Sciatic nerve (tissue), 2 donors: ENCODE measurements at regions not wholly inside any gene's neighbourhood (a gene's known extent, or its start where the extent isn't known, plus 50 kb on each side); places are given as distances from the start of the nearest gene placed in this dataset.
"Not testable (repeated sequence)": the region's sequence is repeated elsewhere in the genome, so short reads cannot be mapped to it uniquely, and the experiment has no call there.

Experiments used
- ATAC-seq: fragments of 200-7000 bp; cut with Tn5 transposase; one replicate; pipeline ENCODE4 v1.9.1; 2020; ENCODE audit warnings: mild to moderate bottlenecking, moderate library complexity
- DNase-seq: peaks from one replicate; pipeline ENCODE4 v3.0.0-alpha.2; 2020; ENCODE audit warnings: low spot score
- intact Hi-C: fragments of 100-400 bp; cut with DNase I; formaldehyde crosslinking; loops from one replicate; pipeline ENCODE4 v1.14.2; 2022
- donor health status: DM: no; HTN: no; CAD: no.
- donor health status: DM: no; HTN: no; CAD: no.

- not testable (repeated sequence) for ATAC-seq, DNase-seq
Observed at GRCh38 chr9:39624048-39624447, 268.6 kb downstream of the SPATA31A1 start.

GRCh38 chr9:39632071-39632470 is 276.6 kb downstream of the SPATA31A1 start:
- ATAC-seq, intact Hi-C loops, DNase-seq: not testable (repeated sequence)

More at GRCh38 chr9:39624048-39624447, 268.6 kb downstream of the SPATA31A1 start:
- intact Hi-C loops = not testable (repeated sequence)

- intact Hi-C loops, ATAC-seq, DNase-seq: not testable (repeated sequence)
Observed at GRCh38 chr9:39649029-39649428, 293.6 kb downstream of the SPATA31A1 start.

- intact Hi-C loops, DNase-seq: not testable (repeated sequence)
Observed at GRCh38 chr9:39656960-39657603, 301.6 kb downstream of the SPATA31A1 start.

GRCh38 chr9:39663020-39663419 is 307.6 kb downstream of the SPATA31A1 start:
- intact Hi-C loops, ATAC-seq, DNase-seq: not testable (repeated sequence)

More at GRCh38 chr9:39656960-39657603, 301.6 kb downstream of the SPATA31A1 start:
- not testable (repeated sequence) for ATAC-seq

- intact Hi-C loops, DNase-seq: not testable (repeated sequence)
Observed at GRCh38 chr9:39663713-39664112, 308.2 kb downstream of the SPATA31A1 start.

GRCh38 chr9:39665020-39665419 is 309.6 kb downstream of the SPATA31A1 start:
- intact Hi-C loops, ATAC-seq: not testable (repeated sequence)
- peak; percentile 2 for DNase-seq

More at GRCh38 chr9:39663713-39664112, 308.2 kb downstream of the SPATA31A1 start:
- ATAC-seq = not testable (repeated sequence)

DNA sequence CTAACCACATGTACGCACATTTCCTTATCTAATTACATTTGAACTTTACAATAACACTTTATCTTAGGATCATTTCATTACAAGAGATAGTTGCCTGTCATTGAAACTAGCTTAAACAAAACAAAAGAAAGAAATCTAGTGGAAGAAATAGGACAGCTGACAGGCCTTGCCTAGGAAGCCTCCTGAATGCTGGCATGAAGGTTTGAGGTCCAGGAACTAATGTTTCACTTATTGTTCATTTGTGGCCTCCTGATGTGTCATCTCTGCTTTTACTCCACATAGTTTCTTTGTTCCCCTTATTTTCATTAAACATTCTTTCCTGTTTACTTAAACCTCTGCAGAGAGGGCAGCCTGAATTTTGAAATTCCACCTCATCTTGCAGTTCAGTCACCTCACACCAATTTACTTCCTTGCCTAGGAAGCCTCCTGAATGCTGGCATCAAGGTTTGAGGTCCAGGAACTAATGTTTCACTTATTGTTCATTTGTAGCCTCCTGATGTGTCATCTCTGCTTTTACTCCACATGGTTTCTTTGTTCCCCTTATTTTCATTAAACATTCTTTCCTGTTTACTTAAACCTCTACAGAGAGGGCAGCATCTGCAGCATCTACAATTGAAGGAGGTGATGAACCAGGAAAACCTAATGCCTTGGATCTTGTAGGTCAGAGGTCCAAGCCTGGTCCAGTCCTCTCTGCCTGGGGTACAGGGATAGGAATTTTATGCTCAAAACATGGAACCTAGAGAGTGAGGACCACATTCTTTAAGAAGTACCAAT is 319.2 kb downstream of the SPATA31A1 start:
- intact Hi-C loops, DNase-seq, ATAC-seq: not testable (repeated sequence)

- intact Hi-C loops, ATAC-seq, DNase-seq: not testable (repeated sequence)
Observed at GRCh38 chr9:39675211-39675553, 319.7 kb downstream of the SPATA31A1 start.

DNA sequence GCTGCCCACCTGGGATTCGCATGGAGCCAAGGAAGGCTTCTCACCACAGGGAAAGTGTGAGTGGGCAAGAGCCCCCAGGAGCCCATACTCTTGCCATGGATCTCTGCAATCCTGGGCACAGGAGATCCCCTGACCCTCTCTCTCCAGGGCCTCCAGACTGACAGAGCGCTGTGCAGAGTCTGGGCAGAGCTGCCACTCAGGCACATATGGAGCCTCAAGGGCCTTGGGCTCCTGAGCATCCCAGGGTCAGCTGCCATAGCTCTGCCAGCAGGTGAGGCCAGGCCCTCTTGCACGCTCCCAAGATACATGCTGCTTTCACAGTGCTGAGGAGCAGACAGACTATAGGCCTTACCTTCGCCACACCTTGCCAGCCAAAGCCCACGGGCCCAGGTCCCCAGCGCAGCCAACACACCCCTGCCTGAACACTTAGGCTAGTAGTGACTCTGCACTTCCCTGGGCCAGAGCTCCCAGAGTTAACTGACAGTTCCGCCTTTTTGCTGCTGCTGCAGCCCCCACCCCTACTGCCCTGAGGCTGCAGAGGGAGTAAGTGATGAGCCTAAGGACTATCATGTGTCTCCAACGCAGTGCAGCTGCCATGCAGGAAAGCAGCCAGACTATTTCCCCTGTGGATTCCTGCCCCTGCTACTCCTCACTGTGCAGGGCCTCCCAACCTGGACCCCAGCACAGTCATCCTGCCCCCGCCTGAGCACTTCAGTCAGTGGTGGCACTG is 323.2 kb downstream of the SPATA31A1 start:
- DNase-seq, ATAC-seq, intact Hi-C loops: not testable (repeated sequence)

GRCh38 chr9:39680694-39681401 is 325.4 kb downstream of the SPATA31A1 start:
- DNase-seq, intact Hi-C loops, ATAC-seq: not testable (repeated sequence)

- intact Hi-C loops, ATAC-seq, DNase-seq: not testable (repeated sequence)
Observed at GRCh38 chr9:39728862-39729261, 373.4 kb downstream of the SPATA31A1 start.

- ATAC-seq, intact Hi-C loops, DNase-seq: not testable (repeated sequence)
Observed at GRCh38 chr9:39744898-39745297, 389.4 kb downstream of the SPATA31A1 start.

- intact Hi-C loops, DNase-seq, ATAC-seq: not testable (repeated sequence)
Observed at GRCh38 chr9:39775570-39775969, 420.1 kb downstream of the SPATA31A1 start.

GRCh38 chr9:39791356-39791755 is 435.9 kb downstream of the SPATA31A1 start:
- DNase-seq = peak; percentile 55
- peak; percentile 100 for ATAC-seq
- intact Hi-C loops = not testable (repeated sequence)

- not testable (repeated sequence) for ATAC-seq
Observed at GRCh38 chr9:39797935-39798334, 442.5 kb downstream of the SPATA31A1 start.

GRCh38 chr9:39799252-39799651 is 443.8 kb downstream of the SPATA31A1 start:
- intact Hi-C loops, ATAC-seq, DNase-seq: not testable (repeated sequence)

More at GRCh38 chr9:39797935-39798334, 442.5 kb downstream of the SPATA31A1 start:
- DNase-seq, intact Hi-C loops: not testable (repeated sequence)

GRCh38 chr9:39802561-39802960 is 447.1 kb downstream of the SPATA31A1 start:
- ATAC-seq, DNase-seq: not testable (repeated sequence)

More at GRCh38 chr9:39802561-39802960, 447.1 kb downstream of the SPATA31A1 start:
- intact Hi-C loops = not testable (repeated sequence)
